Nephron (organoid): ENCODE measurements at regions not wholly inside any gene's neighbourhood (a gene's known extent, or its start where the extent isn't known, plus 50 kb on each side); places are given as distances from the start of the nearest gene placed in this dataset.

Experiments
- H3K27ac Mint-ChIP-seq, 3 experiments: 2 replicates each; pipeline ENCODE4 v1.8.0; 2020; ENCODE audit warnings: mixed read lengths in 3 of 3, mild to moderate bottlenecking in 2 of 3, moderate library complexity in 1 of 3
- H3K27me3 Mint-ChIP-seq: 2 replicates; pipeline ENCODE4 v1.8.0; 2021; ENCODE audit warnings: low read depth, mild to moderate bottlenecking, moderate library complexity, mixed read lengths
- H3K36me3 Mint-ChIP-seq: 2 replicates; pipeline ENCODE4 v1.8.0; 2020; ENCODE audit warnings: low read depth, mixed read lengths
- H3K4me1 Mint-ChIP-seq: 2 replicates; pipeline ENCODE4 v1.8.0; 2020; ENCODE audit warnings: mixed read lengths
- H3K4me3 Mint-ChIP-seq, 3 experiments: 2 replicates each; pipeline ENCODE4 v1.8.0; 2020; ENCODE audit warnings: mild to moderate bottlenecking in 3 of 3, mixed read lengths in 3 of 3, moderate library complexity in 2 of 3
- H3K9me3 Mint-ChIP-seq: 2 replicates; pipeline ENCODE4 v1.8.0; 2020; ENCODE audit warnings: mixed read lengths
- CTCF ChIP-seq, 3 experiments: fragments of 200-600 bp; sonication (generic); IDR thresholded peaks; one replicate each; pipeline ENCODE4 v1.5.0; 2021; ENCODE audit warnings: antibody characterized with exemption in 3 of 3; ENCODE audit not compliant: unreplicated experiment in 3 of 3

GRCh38 chr13:71382285-71382684, 484.7 kb downstream of the DACH1 start:
- peaks cover 7% of the 10 kb centered on the region for H3K9me3 Mint-ChIP-seq
- H3K4me3 Mint-ChIP-seq: no peak overlapping the region
- no peaks in the 10 kb centered on the region for H3K27me3 Mint-ChIP-seq
- H3K4me1 Mint-ChIP-seq: no peaks in the 10 kb centered on the region
- TF ChIP-seq CTCF (IDR thresholded peaks at IDR 0.05; ENCODE audit: unreplicated experiment in 3 of 3): no peak
- peak overlapping the region in 1 of 3 experiments; percentile 72 for H3K27ac Mint-ChIP-seq
- H3K36me3 Mint-ChIP-seq: no peaks in the 10 kb centered on the region

GRCh38 chr13:71380191-71380590, 486.8 kb downstream of the DACH1 start:
- H3K27ac Mint-ChIP-seq: no peak overlapping the region
- TF ChIP-seq CTCF (IDR thresholded peaks at IDR 0.05; ENCODE audit: unreplicated experiment in 3 of 3): no peak
- H3K9me3 Mint-ChIP-seq: peaks cover 4% of the 10 kb centered on the region
- H3K4me1 Mint-ChIP-seq: no peaks in the 10 kb centered on the region
- H3K4me3 Mint-ChIP-seq: no peak overlapping the region
- no peaks in the 10 kb centered on the region for H3K27me3 Mint-ChIP-seq
- no peaks in the 10 kb centered on the region for H3K36me3 Mint-ChIP-seq

GRCh38 chr13:71378961-71379905, 487.8 kb downstream of the DACH1 start:
- TF ChIP-seq CTCF (IDR thresholded peaks at IDR 0.05; ENCODE audit: unreplicated experiment in 3 of 3): no peak
- Mint-ChIP-seq H3K4me1 (no peaks in the 10 kb centered on the region), H3K36me3 (no peaks in the 10 kb centered on the region), H3K27me3 (no peaks in the 10 kb centered on the region), H3K9me3 (peaks cover 3% of the 10 kb centered on the region), H3K4me3 (no peak overlapping the region), H3K27ac (peak overlapping the region in 1 of 3 experiments; percentile 15)

GRCh38 chr13:71374471-71375049, 492.4 kb downstream of the DACH1 start:
- no peak overlapping the region for H3K4me3 Mint-ChIP-seq
- no peaks in the 10 kb centered on the region for H3K9me3 Mint-ChIP-seq
- TF ChIP-seq CTCF (IDR thresholded peaks at IDR 0.05; ENCODE audit: unreplicated experiment in 3 of 3): no peak
- no peaks in the 10 kb centered on the region for H3K27me3 Mint-ChIP-seq
- H3K36me3 Mint-ChIP-seq: no peaks in the 10 kb centered on the region
- no peak overlapping the region for H3K27ac Mint-ChIP-seq
- no peaks in the 10 kb centered on the region for H3K4me1 Mint-ChIP-seq

- no peak overlapping the region for H3K4me3 Mint-ChIP-seq
- no peak for TF ChIP-seq CTCF (IDR thresholded peaks at IDR 0.05; ENCODE audit: unreplicated experiment in 3 of 3)
- H3K27me3 Mint-ChIP-seq: no peaks in the 10 kb centered on the region
- no peaks in the 10 kb centered on the region for H3K4me1 Mint-ChIP-seq
- H3K9me3 Mint-ChIP-seq: no peaks in the 10 kb centered on the region
- H3K27ac Mint-ChIP-seq: no peak overlapping the region
- no peaks in the 10 kb centered on the region for H3K36me3 Mint-ChIP-seq
These were observed 498.7 kb downstream of the DACH1 start for GRCh38 chr13:71368336-71368735.
